DND-41 (cell line): ENCODE measurements at regions not wholly inside any gene's neighbourhood (a gene's known extent, or its start where the extent isn't known, plus 50 kb on each side); places are given as distances from the start of the nearest gene placed in this dataset.

Experiments used
- ATAC-seq: fragments of 200-7000 bp; cut with Tn5 transposase; 3 replicates; pipeline ENCODE4 v1.9.1; 2021; ENCODE audit warnings: low read depth; ENCODE audit not compliant: insufficient read depth
- DNase-seq: peaks from one replicate; pipeline ENCODE4 v3.0.0-alpha.2; 2020
- H2AFZ ChIP-seq: 2 replicates; pipeline ENCODE4 v1.6.0; 2012; ENCODE audit warnings: low read depth, low read length
- H3K27ac ChIP-seq: 2 replicates; pipeline ENCODE4 v1.5.1; 2012; ENCODE audit warnings: low read length, inconsistent platforms
- H3K27me3 ChIP-seq: fragments of 200-600 bp; sonication (generic); 2 replicates; pipeline ENCODE4 v1.6.0; 2012; ENCODE audit warnings: low read length, mild to moderate bottlenecking, inconsistent platforms; ENCODE audit not compliant: insufficient read depth, poor library complexity
- H3K36me3 ChIP-seq: 2 replicates; pipeline ENCODE4 v1.5.1; 2012; ENCODE audit warnings: low read length, inconsistent platforms; ENCODE audit not compliant: insufficient read depth
- H3K4me1 ChIP-seq: 2 replicates; pipeline ENCODE4 v1.5.1; 2012; ENCODE audit warnings: mild to moderate bottlenecking, low read length; ENCODE audit not compliant: insufficient read depth
- H3K4me2 ChIP-seq: 2 replicates; pipeline ENCODE4 v1.6.0; 2012; ENCODE audit warnings: mild to moderate bottlenecking, moderate library complexity, low read length, inconsistent platforms; ENCODE audit not compliant: insufficient read depth
- H3K4me3 ChIP-seq, 2 experiments: fragments of 200-600 bp in 1 of 2; shearing (Covaris generic) in 1 of 2; 2 replicates each; pipeline ENCODE4 v1.5.1; 2012 to 2016; ENCODE audit warnings: inconsistent platforms in 2 of 2, low read length in 2 of 2, mild to moderate bottlenecking in 2 of 2, low read depth in 1 of 2, moderate library complexity in 1 of 2
- H3K79me2 ChIP-seq: 2 replicates; pipeline ENCODE4 v1.6.0; 2012; ENCODE audit warnings: low read length, inconsistent platforms; ENCODE audit not compliant: insufficient read depth
- H3K9ac ChIP-seq: 2 replicates; pipeline ENCODE4 v1.6.0; 2012; ENCODE audit warnings: low read depth, mild to moderate bottlenecking, inconsistent platforms, low read length, moderate library complexity
- H3K9me3 ChIP-seq: 2 replicates; pipeline ENCODE4 v1.5.1; 2012; ENCODE audit warnings: low read length, moderate library complexity, mild to moderate bottlenecking, inconsistent platforms; ENCODE audit not compliant: insufficient read depth, severe bottlenecking
- H4K20me1 ChIP-seq: 2 replicates; pipeline ENCODE4 v1.6.0; 2012; ENCODE audit warnings: low read length; ENCODE audit not compliant: insufficient read depth
- EZH2 ChIP-seq: IDR thresholded peaks from 3 replicates; pipeline ENCODE4 v1.6.1; 2012; ENCODE audit warnings: borderline replicate concordance, low read depth, mild to moderate bottlenecking, moderate library complexity, low read length, inconsistent platforms; ENCODE audit not compliant: severe bottlenecking
- TF ChIP-seq, protein P1 (sequence below): IDR thresholded peaks from 2 replicates; pipeline ENCODE4 v1.5.1; 2012; ENCODE audit warnings: borderline replicate concordance, low read length, moderate library complexity, mild to moderate bottlenecking; ENCODE audit not compliant: poor library complexity, severe bottlenecking; ENCODE audit errors: extremely low read depth

DNA sequence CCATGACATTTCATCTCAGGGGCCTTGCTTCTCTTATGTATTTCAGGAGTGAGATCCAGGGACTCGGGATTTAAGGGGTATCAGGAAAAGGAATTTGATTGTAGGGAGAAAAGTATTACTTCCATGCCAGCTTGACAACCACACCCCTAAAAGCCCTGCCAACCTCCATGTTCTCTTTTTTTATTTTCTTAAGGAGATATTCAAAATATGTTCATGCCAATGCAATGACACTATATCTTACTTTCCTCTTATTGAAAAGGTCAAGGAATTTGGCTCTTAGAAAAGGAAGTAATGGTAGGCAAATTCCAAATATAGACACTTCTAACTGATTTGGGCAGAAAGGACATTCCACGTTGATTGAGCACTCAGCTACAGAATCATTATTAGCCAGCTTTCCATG, 407.5 kb upstream of the NECTIN3 start:
- no peaks in the 10 kb centered on the region for H3K36me3 ChIP-seq
- ATAC-seq (no peak), DNase-seq (no peak)
- H2AFZ ChIP-seq: no peak overlapping the region
- no peak overlapping the region for H3K4me2 ChIP-seq
- H3K4me3 ChIP-seq: no peak overlapping the region
- no peaks in the 10 kb centered on the region for H3K4me1 ChIP-seq
- H3K27me3 ChIP-seq: no peaks in the 10 kb centered on the region
- H3K9ac ChIP-seq: no peak overlapping the region
- H3K9me3 ChIP-seq: peaks cover 8% of the 10 kb centered on the region
- H3K27ac ChIP-seq: no peak overlapping the region
- no peak for TF ChIP-seq EZH2
- TF ChIP-seq, protein P1, sequence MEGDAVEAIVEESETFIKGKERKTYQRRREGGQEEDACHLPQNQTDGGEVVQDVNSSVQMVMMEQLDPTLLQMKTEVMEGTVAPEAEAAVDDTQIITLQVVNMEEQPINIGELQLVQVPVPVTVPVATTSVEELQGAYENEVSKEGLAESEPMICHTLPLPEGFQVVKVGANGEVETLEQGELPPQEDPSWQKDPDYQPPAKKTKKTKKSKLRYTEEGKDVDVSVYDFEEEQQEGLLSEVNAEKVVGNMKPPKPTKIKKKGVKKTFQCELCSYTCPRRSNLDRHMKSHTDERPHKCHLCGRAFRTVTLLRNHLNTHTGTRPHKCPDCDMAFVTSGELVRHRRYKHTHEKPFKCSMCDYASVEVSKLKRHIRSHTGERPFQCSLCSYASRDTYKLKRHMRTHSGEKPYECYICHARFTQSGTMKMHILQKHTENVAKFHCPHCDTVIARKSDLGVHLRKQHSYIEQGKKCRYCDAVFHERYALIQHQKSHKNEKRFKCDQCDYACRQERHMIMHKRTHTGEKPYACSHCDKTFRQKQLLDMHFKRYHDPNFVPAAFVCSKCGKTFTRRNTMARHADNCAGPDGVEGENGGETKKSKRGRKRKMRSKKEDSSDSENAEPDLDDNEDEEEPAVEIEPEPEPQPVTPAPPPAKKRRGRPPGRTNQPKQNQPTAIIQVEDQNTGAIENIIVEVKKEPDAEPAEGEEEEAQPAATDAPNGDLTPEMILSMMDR: no peak
- H4K20me1 ChIP-seq: no peaks in the 10 kb centered on the region
- no peaks in the 10 kb centered on the region for H3K79me2 ChIP-seq

GRCh38 chr3:110666495-110666894, 405.1 kb upstream of the NECTIN3 start:
- Histone ChIP-seq H3K4me2 (no peak overlapping the region), H3K27me3 (no peaks in the 10 kb centered on the region), H3K9me3 (peaks cover 30% of the 10 kb centered on the region), H4K20me1 (no peaks in the 10 kb centered on the region), H3K79me2 (no peaks in the 10 kb centered on the region), H3K9ac (no peak overlapping the region), H3K4me3 (no peak overlapping the region), H3K27ac (no peak overlapping the region), H2AFZ (no peak overlapping the region), H3K36me3 (no peaks in the 10 kb centered on the region), H3K4me1 (no peaks in the 10 kb centered on the region)
- no peak for TF ChIP-seq EZH2
- TF ChIP-seq, protein P1: no peak
- ATAC-seq: no peak
- DNase-seq: no peak

DNA sequence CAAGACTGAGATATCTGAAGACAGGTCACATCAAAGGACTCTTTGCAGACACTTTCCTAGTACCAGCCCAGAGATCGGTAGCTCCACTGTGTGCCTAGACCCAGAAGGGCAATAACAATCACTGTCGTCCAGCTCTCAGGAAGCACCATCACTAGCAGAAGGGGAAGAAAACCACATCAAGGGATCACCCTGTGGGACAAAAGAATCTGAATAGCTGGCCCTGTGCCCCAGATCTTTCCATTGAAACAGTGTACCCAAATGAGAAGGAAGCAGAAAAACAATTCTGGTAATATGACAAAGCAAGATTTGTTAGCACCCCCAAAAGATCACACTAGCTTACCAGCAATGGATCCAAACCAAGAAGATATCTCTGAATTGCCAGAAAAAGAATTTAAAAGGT, 404.4 kb upstream of the NECTIN3 start:
- no peak overlapping the region for H3K9ac ChIP-seq
- ATAC-seq: no peak
- peaks cover 28% of the 10 kb centered on the region for H3K9me3 ChIP-seq
- TF ChIP-seq, protein P1: no peak
- no peak for TF ChIP-seq EZH2
- H3K27ac ChIP-seq: no peak overlapping the region
- no peak for DNase-seq
- no peaks in the 10 kb centered on the region for H3K4me1 ChIP-seq
- no peak overlapping the region; the same call in 1 of the 2 replicates for H2AFZ ChIP-seq
- no peaks in the 10 kb centered on the region for H3K36me3 ChIP-seq
- no peak overlapping the region for H3K4me3 ChIP-seq
- H3K27me3 ChIP-seq: no peaks in the 10 kb centered on the region
- no peak overlapping the region for H3K4me2 ChIP-seq
- H3K79me2 ChIP-seq: no peaks in the 10 kb centered on the region
- H4K20me1 ChIP-seq: no peaks in the 10 kb centered on the region

DNA sequence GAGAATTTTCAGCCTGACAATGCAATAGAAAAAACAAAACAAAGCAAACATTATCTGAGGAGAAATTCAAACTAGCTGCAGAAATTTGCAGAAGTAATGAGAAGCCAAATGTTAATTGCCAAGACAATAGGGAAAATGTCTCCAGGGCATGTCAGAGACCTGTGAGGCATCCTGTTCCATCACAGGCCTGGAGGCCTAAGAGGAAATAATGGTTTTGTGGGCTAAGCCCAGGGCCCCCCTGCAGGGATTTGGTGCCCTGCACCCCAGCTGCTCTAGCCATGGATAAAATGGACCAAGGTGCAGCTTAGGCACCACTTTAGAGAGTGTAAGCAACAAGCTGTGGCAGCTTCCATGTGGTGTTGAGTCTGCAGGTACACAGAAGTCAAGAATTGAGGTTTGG, 401.2 kb upstream of the NECTIN3 start:
- Histone ChIP-seq H2AFZ (no peak overlapping the region), H3K27ac (no peak overlapping the region), H3K4me1 (no peaks in the 10 kb centered on the region), H3K4me3 (no peak overlapping the region), H4K20me1 (no peaks in the 10 kb centered on the region), H3K9me3 (peaks cover 21% of the 10 kb centered on the region), H3K4me2 (no peak overlapping the region), H3K9ac (no peak overlapping the region), H3K36me3 (no peaks in the 10 kb centered on the region), H3K79me2 (no peaks in the 10 kb centered on the region), H3K27me3 (no peaks in the 10 kb centered on the region)
- DNase-seq: no peak
- TF ChIP-seq EZH2: no peak
- TF ChIP-seq, protein P1: no peak
- ATAC-seq: no peak
